ENCODE measurements at regions not wholly inside any gene's neighbourhood (a gene's known extent, or its start where the extent isn't known, plus 50 kb on each side); places are given as distances from the start of the nearest gene placed in this dataset.
"Not testable (repeated sequence)": the region's sequence is repeated elsewhere in the genome, so short reads cannot be mapped to it uniquely, and the experiment has no call there.

DNA sequence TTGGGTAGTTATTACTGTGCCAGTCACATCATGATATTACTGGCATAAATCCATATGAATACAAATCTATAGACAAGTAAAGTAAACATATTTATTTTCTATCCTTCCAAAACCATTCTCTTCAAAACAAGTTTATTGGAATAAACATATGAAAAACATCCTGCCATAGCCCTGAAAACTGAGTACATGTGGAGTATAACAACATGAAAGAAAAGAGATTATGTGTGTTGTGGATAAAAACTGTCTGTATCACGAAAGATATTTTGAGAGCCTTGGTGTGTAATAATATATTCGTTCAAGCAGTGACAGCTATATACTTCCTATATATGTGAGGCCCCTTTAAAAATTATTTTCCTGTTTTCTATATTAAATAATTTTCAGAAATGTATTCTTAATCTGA, 1742.2 kb downstream of the ARAP2 start:
- H3K4me3 Mint-ChIP-seq: no peak overlapping the region
- no peak for ATAC-seq (replicated peaks in 1 of 4)
- ChIA-PET POLR2A (no interaction called here), CTCF (no interaction called here)
- H3K36me3 ChIP-seq (ENCODE audit: control insufficient read depth in 2 of 2, extremely low read depth in 1 of 2, insufficient read depth in 1 of 2, low read length in 1 of 2): no peaks in the 10 kb centered on the region
- no peaks in the 10 kb centered on the region for H3K36me3 Mint-ChIP-seq
- H3K27ac Mint-ChIP-seq: no peak overlapping the region
- DNase-seq: no peak
- no peaks in the 10 kb centered on the region for H3K27me3 Mint-ChIP-seq
- no peaks in the 10 kb centered on the region for H3K4me1 ChIP-seq (ENCODE audit: control insufficient read depth in 1 of 2, extremely low read depth in 1 of 2, insufficient read depth in 2 of 2, low read length in 2 of 2)
- H3K27me3 ChIP-seq (replicated peaks in 1 of 2; ENCODE audit: control insufficient read depth in 2 of 2, extremely low read depth in 1 of 2, insufficient read depth in 2 of 2, low read length in 1 of 2): no peaks in the 10 kb centered on the region
- H3K9me3 ChIP-seq: no peaks in the 10 kb centered on the region
- WGBS (ENCODE audit: insufficient coverage): no CpG with 5 or more reads among the region's 2 CpGs
- H3K9me3 Mint-ChIP-seq: peaks cover 3 to 12% (median 12%) of the 10 kb centered on the region in 3 donors
- H3K4me3 ChIP-seq (ENCODE audit: control insufficient read depth in 1 of 2, extremely low read depth in 1 of 2, low read length in 1 of 2): no peak overlapping the region
- H3K4me1 Mint-ChIP-seq: no peaks in the 10 kb centered on the region
- H3K27ac ChIP-seq (ENCODE audit: low read length): no peak overlapping the region

DNA sequence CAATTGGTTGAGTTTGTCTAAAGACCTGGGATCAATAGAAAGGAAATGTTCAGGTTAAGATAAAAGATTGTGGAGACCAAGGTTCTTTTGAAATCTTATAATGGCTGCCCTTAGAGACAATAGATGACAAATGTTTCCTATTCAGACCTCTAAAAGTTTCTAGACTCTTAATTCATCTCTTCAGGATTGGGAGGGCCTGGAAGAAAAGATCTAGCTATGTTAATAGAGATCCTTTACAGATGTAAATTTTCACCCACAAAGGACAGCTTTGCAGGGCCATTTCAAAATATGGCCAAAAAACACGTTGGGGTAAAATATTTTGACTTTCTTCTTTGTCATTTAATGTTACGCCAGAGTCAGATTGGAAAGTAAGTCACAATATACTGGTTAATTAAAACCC, 1739.6 kb downstream of the ARAP2 start:
- H3K36me3 ChIP-seq (ENCODE audit: control insufficient read depth in 2 of 2, extremely low read depth in 1 of 2, insufficient read depth in 1 of 2, low read length in 1 of 2); H3K27ac ChIP-seq (ENCODE audit: low read length); H3K4me1 ChIP-seq (ENCODE audit: control insufficient read depth in 1 of 2, extremely low read depth in 1 of 2, insufficient read depth in 2 of 2, low read length in 2 of 2); H3K27me3 Mint-ChIP-seq; H3K36me3 Mint-ChIP-seq; H3K27ac Mint-ChIP-seq; DNase-seq; H3K27me3 ChIP-seq (replicated peaks in 1 of 2; ENCODE audit: control insufficient read depth in 2 of 2, extremely low read depth in 1 of 2, insufficient read depth in 2 of 2, low read length in 1 of 2); H3K4me3 ChIP-seq (ENCODE audit: control insufficient read depth in 1 of 2, extremely low read depth in 1 of 2, low read length in 1 of 2); H3K4me1 Mint-ChIP-seq; CTCF ChIA-PET; POLR2A ChIA-PET; H3K4me3 Mint-ChIP-seq; H3K9me3 ChIP-seq; ATAC-seq (replicated peaks in 1 of 4): not testable (repeated sequence)
- no CpG with 5 or more reads among the region's 2 CpGs for WGBS (ENCODE audit: insufficient coverage)
- H3K9me3 Mint-ChIP-seq: peaks cover 3 to 14% (median 12%) of the 10 kb centered on the region in 3 donors

DNA sequence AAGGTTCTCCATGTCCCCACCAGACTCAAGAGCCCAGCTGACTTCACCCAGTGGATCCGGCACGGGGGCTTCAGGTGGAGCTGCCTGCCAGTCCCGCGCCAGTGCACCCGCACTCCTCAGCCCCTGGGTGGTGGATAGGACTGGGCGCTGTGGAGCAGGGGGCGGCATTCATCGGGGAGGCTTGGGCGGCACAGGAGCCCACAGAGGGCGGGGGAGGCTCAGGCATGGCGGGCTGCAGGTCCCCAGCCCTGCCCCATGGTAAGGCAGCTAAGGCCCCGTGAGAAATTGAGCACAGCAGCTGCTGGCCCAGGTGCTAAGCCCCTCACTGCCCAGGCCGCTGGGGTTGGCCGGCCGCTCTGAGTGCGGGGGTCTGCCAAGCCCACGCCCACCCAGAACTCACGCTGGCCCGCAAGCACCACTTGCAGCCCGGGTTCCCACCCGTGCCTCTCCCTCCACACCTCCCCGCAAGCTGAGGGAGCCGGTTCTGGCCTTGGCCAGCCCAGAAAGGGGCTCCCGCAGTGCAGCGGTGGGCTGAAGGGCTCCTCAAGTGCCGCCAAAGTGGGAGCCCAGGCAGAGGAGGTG, 1737.7 kb downstream of the ARAP2 start:
- H3K27ac Mint-ChIP-seq: not testable (repeated sequence)
- WGBS (ENCODE audit: insufficient coverage): 95% methylated on average over 21 of the region's 26 CpGs

DNA sequence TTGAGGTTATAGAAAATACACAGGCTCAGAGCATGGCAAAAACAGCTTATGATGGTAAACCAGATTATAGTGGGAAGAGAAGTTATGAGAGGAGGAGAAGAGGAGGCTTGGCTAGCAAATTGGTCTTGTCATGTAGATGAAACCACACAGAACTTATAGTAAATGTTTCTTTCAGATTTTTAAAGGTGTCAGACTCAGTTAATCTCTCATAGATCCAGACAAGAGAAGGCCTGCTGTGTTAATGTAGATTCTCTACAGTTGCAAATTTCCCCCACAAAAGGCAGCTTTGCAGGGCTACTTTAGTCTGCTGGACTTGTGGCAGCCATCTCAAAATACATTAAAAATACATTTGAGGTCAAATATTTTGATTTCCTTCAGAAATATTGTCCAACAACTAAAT, 1731.7 kb downstream of the ARAP2 start:
- no peak overlapping the region for H3K27ac ChIP-seq (ENCODE audit: low read length)
- POLR2A ChIA-PET: no interaction called here
- no peaks in the 10 kb centered on the region for H3K4me1 ChIP-seq (ENCODE audit: control insufficient read depth in 1 of 2, extremely low read depth in 1 of 2, insufficient read depth in 2 of 2, low read length in 2 of 2)
- H3K9me3 Mint-ChIP-seq: peaks cover 15 to 17% (median 17%) of the 10 kb centered on the region in 3 donors
- no peaks in the 10 kb centered on the region for H3K4me1 Mint-ChIP-seq
- H3K36me3 Mint-ChIP-seq: no peaks in the 10 kb centered on the region
- H3K9me3 ChIP-seq: no peaks in the 10 kb centered on the region
- no peak for ATAC-seq (replicated peaks in 1 of 4)
- H3K36me3 ChIP-seq (ENCODE audit: control insufficient read depth in 2 of 2, extremely low read depth in 1 of 2, insufficient read depth in 1 of 2, low read length in 1 of 2): no peaks in the 10 kb centered on the region
- no peak overlapping the region for H3K27ac Mint-ChIP-seq
- CTCF ChIA-PET: no interaction called here
- H3K27me3 Mint-ChIP-seq: no peaks in the 10 kb centered on the region
- no peaks in the 10 kb centered on the region for H3K27me3 ChIP-seq (replicated peaks in 1 of 2; ENCODE audit: control insufficient read depth in 2 of 2, extremely low read depth in 1 of 2, insufficient read depth in 2 of 2, low read length in 1 of 2)
- no peak overlapping the region for H3K4me3 Mint-ChIP-seq
- H3K4me3 ChIP-seq (ENCODE audit: control insufficient read depth in 1 of 2, extremely low read depth in 1 of 2, low read length in 1 of 2): no peak overlapping the region
- DNase-seq: no peak

More for the DNA sequence above, 1737.7 kb downstream of the ARAP2 start:
- H3K4me3 ChIP-seq (ENCODE audit: control insufficient read depth in 1 of 2, extremely low read depth in 1 of 2, low read length in 1 of 2); H3K4me1 Mint-ChIP-seq; H3K36me3 ChIP-seq (ENCODE audit: control insufficient read depth in 2 of 2, extremely low read depth in 1 of 2, insufficient read depth in 1 of 2, low read length in 1 of 2); H3K4me1 ChIP-seq (ENCODE audit: control insufficient read depth in 1 of 2, extremely low read depth in 1 of 2, insufficient read depth in 2 of 2, low read length in 2 of 2); DNase-seq; ATAC-seq (replicated peaks in 1 of 4); CTCF ChIA-PET; POLR2A ChIA-PET; H3K36me3 Mint-ChIP-seq; H3K27me3 ChIP-seq (replicated peaks in 1 of 2; ENCODE audit: control insufficient read depth in 2 of 2, extremely low read depth in 1 of 2, insufficient read depth in 2 of 2, low read length in 1 of 2); H3K9me3 ChIP-seq; H3K27ac ChIP-seq (ENCODE audit: low read length); H3K27me3 Mint-ChIP-seq; H3K4me3 Mint-ChIP-seq: not testable (repeated sequence)
- peaks cover 7 to 12% (median 8%) of the 10 kb centered on the region in 3 donors for H3K9me3 Mint-ChIP-seq

DNA sequence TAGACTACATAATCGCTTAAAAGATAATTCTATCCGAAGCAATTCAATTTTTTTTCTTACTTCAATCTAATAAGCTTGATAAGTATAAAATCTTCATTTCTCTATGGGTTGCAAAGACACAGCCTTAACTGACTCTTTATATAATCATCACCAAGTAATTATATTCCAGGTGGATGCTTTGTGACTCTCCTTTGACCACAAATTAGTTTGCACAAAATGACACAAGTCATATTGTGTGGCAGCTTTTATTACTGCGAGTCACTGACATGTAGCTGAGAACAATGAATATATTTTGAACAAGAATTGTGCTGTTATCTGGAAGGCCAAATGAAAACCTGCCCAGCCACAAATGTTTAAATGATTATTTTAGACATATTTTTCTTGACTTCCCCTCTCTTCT, 1727.8 kb downstream of the ARAP2 start:
- Histone ChIP-seq H3K27me3 (replicated peaks in 1 of 2; ENCODE audit: control insufficient read depth in 2 of 2, extremely low read depth in 1 of 2, insufficient read depth in 2 of 2, low read length in 1 of 2) (no peaks in the 10 kb centered on the region), H3K9me3 (no peaks in the 10 kb centered on the region), H3K27ac (ENCODE audit: low read length) (no peak overlapping the region), H3K4me3 (ENCODE audit: control insufficient read depth in 1 of 2, extremely low read depth in 1 of 2, low read length in 1 of 2) (no peak overlapping the region), H3K4me1 (ENCODE audit: control insufficient read depth in 1 of 2, extremely low read depth in 1 of 2, insufficient read depth in 2 of 2, low read length in 2 of 2) (no peaks in the 10 kb centered on the region), H3K36me3 (ENCODE audit: control insufficient read depth in 2 of 2, extremely low read depth in 1 of 2, insufficient read depth in 1 of 2, low read length in 1 of 2) (no peaks in the 10 kb centered on the region)
- Mint-ChIP-seq H3K4me1 (no peaks in the 10 kb centered on the region), H3K9me3 (peaks cover 14 to 21% (median 20%) of the 10 kb centered on the region in 3 donors), H3K36me3 (no peaks in the 10 kb centered on the region), H3K4me3 (no peak overlapping the region), H3K27ac (no peak overlapping the region), H3K27me3 (no peaks in the 10 kb centered on the region)
- no peak for DNase-seq
- ChIA-PET CTCF (no interaction called here), POLR2A (no interaction called here)
- ATAC-seq (replicated peaks in 1 of 4): no peak
- no CpG with 5 or more reads among the region's 3 CpGs for WGBS (ENCODE audit: insufficient coverage)

DNA sequence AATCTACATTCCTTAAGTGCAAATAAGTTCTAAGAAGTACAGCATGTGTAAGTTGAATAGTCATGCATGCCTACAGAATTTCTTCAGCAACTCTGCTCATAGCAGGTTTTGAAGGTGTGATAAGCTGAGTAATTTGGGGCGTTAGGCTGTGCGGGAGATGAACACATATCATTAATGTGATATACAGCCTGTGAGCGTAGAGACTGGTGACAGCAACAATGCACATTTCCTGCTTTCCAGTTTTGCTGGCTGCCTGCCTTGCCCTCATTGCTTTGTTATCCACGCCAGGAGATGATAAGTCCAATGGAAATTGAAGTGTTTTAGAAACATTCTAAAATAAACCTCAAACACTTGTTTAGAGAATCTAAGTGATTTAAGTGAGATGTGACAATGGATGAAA, 1709.4 kb downstream of the ARAP2 start:
- H3K4me1 Mint-ChIP-seq: no peaks in the 10 kb centered on the region
- H3K4me3 Mint-ChIP-seq: no peak overlapping the region
- WGBS (ENCODE audit: insufficient coverage): no CpG with 5 or more reads among the region's 4 CpGs
- DNase-seq: no peak
- H3K36me3 Mint-ChIP-seq: no peaks in the 10 kb centered on the region
- no peak overlapping the region for H3K27ac Mint-ChIP-seq
- Histone ChIP-seq H3K4me3 (ENCODE audit: control insufficient read depth in 1 of 2, extremely low read depth in 1 of 2, low read length in 1 of 2) (no peak overlapping the region), H3K9me3 (no peaks in the 10 kb centered on the region), H3K4me1 (ENCODE audit: control insufficient read depth in 1 of 2, extremely low read depth in 1 of 2, insufficient read depth in 2 of 2, low read length in 2 of 2) (no peaks in the 10 kb centered on the region), H3K27me3 (replicated peaks in 1 of 2; ENCODE audit: control insufficient read depth in 2 of 2, extremely low read depth in 1 of 2, insufficient read depth in 2 of 2, low read length in 1 of 2) (no peaks in the 10 kb centered on the region), H3K36me3 (ENCODE audit: control insufficient read depth in 2 of 2, extremely low read depth in 1 of 2, insufficient read depth in 1 of 2, low read length in 1 of 2) (no peaks in the 10 kb centered on the region), H3K27ac (ENCODE audit: low read length) (no peak overlapping the region)
- peaks cover 10 to 18% (median 16%) of the 10 kb centered on the region in 3 donors for H3K9me3 Mint-ChIP-seq
- POLR2A ChIA-PET: no interaction called here
- ATAC-seq (replicated peaks in 1 of 4): no peak
- H3K27me3 Mint-ChIP-seq: no peaks in the 10 kb centered on the region
- CTCF ChIA-PET: no interaction called here

DNA sequence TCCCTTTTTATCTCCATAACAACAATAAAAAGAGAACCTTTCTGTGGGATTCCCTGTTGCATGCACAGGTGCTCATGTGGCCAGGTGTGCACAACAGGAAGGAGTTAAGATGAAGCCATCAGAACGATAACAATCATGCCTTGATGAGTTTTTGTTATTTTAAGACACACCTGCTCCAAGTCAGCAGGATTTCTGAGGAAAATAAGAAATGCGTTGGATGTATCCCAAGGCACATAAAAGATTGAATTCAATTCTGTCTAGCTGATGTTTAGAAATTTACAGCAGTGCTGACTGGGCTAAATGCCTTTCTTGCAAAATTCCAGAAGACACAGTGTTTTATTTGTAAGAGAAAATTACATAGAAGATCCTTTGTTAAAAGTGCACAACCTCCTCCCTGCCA, 1678.2 kb downstream of the ARAP2 start:
- POLR2A ChIA-PET: no interaction called here

More for the DNA sequence above, 1678.2 kb downstream of the ARAP2 start:
- Histone ChIP-seq H3K9me3 (no peaks in the 10 kb centered on the region), H3K27me3 (replicated peaks in 1 of 2; ENCODE audit: control insufficient read depth in 2 of 2, extremely low read depth in 1 of 2, insufficient read depth in 2 of 2, low read length in 1 of 2) (no peaks in the 10 kb centered on the region), H3K4me1 (ENCODE audit: control insufficient read depth in 1 of 2, extremely low read depth in 1 of 2, insufficient read depth in 2 of 2, low read length in 2 of 2) (no peaks in the 10 kb centered on the region), H3K27ac (ENCODE audit: low read length) (no peak overlapping the region), H3K4me3 (ENCODE audit: control insufficient read depth in 1 of 2, extremely low read depth in 1 of 2, low read length in 1 of 2) (no peak overlapping the region), H3K36me3 (ENCODE audit: control insufficient read depth in 2 of 2, extremely low read depth in 1 of 2, insufficient read depth in 1 of 2, low read length in 1 of 2) (no peaks in the 10 kb centered on the region)
- Mint-ChIP-seq H3K4me1 (no peaks in the 10 kb centered on the region), H3K27me3 (no peaks in the 10 kb centered on the region), H3K36me3 (no peaks in the 10 kb centered on the region), H3K4me3 (no peak overlapping the region), H3K9me3 (peaks cover 4 to 9% (median 6%) of the 10 kb centered on the region in 3 donors), H3K27ac (no peak overlapping the region)
- DNase-seq (no peak), ATAC-seq (replicated peaks in 1 of 4) (no peak)
- CTCF ChIA-PET: no interaction called here
- 60% methylated on average over 2 of the region's 2 CpGs for WGBS (ENCODE audit: insufficient coverage)
